NCI-H1092 treated with DMSO at 0.1 percent for 48 hours (cell line): ENCODE measurements at regions not wholly inside any gene's neighbourhood (a gene's known extent, or its start where the extent isn't known, plus 50 kb on each side); places are given as distances from the start of the nearest gene placed in this dataset.

Experiments
- DNase-seq: peaks from one replicate; lab custom pipeline; 2025; lab: John Stamatoyannopoulos, UW

DNA sequence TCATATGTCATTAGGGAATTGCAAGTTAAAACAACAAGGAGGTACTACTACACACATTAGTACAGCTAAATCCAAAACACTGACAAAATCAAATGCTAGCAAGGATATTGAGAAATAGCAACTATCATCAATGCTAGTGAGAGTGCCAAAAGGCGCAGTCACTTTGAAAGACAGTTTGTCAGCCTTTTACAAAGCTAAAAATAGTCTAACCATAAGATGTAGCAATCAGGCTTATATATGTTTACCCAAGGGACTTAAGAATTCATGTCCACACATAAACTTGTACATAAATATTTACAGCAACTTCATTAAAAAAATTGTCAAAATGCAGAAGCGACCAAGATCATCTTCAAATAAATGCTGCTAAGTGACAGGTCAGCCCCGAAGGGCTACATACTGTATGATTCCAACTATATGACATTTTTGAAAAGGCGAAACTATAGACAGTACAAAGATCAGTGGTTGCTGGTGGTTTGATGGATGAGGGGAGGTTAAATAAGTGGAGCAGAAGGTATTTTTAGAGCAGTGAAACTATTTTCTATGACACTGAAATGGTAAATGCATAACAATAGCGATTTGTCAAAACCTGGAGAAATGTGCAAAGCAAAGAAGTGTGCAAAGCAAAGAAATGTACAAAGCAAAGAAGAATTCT is 704.8 kb downstream of the ARAP2 start:
- no peak for DNase-seq

DNA sequence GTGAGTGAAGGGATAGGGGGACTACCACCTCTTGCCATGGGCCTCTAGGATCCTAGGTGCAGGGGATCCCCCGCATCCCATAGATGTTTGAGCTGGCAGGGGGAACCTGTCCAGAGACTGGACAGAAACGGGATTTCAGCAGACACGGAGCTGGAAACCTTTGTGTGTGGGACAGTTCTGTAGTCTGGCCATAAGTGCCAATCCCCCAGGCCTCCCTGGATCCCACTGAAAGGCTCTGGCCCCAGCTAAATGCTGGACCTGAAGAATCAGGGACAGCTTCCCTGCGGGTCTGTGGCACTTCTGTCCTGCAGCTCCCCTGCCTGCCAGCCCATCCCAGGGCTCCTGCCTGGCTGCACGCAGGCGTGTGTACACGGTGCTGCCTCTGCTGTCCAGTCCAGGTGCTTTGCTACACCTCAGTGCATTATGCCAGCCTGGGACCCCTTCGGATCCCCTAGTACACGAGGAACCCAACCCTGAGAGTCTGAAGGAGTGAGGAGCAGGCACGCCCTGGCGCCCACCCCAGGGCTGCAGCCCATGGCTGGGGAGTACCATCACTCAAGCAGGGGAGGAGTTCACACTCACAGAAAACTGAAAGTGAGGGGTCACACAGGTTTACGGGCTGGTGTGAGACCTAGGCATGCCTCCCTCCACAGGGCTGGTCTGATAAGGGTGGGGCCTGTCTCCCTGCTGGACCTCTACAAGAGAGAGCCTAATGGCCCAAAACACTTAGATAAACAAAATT is 703.0 kb downstream of the ARAP2 start:
- DNase-seq = no peak

DNA sequence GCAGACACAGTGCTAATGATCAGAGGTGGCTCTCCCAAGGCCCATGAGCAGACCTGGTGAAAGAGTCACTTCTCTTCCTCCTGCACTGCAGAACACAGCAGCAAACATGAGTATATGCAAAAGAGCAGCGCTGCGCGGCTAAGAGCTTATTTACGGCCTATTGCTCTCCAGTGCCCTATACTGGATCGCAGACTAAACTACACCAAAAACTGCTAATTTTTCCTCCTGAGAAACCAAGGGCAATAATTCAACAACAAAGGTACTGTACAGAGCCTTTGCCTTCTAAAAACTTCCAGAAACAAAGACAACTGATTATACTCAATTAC is 702.5 kb downstream of the ARAP2 start:
- DNase-seq = no peak

DNA sequence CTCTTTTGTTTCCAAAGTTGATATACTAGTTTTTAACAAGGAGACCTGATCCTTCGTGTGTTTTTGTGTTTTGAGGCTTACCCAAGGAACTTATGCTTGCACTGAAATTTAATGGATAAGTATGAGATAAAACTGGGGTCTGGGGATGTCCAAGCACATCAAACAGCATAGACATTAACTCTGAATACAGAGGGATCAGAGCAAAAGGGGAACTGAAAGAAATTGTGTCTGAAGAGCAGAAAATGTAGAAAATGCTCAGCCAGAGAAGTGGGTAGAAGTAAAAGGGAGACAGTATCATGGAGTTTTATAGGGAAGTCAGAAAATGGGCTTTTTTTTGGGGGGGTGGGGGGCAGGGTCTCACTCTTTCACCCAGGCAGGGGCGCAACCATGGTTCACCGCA is 695.4 kb downstream of the ARAP2 start:
- no peak for DNase-seq

DNA sequence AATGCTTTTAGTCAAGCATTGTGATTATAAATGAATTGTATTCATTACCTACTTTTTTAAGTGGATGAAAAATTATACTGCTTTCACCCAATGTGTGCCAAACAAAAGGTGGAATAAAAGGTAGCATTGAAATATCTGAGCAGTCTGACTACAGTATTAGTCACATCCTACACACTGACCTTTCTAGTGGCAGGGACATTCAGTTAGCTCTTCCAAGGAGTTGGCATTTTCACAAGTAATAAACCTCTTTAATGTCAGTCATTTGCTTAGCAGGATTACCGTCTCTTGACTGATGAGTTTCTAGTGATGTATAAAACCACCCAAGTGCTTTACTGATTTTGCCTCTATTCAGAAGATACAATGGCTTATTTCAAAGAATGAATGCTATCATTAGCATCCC is 687.9 kb downstream of the ARAP2 start:
- no peak for DNase-seq

DNA sequence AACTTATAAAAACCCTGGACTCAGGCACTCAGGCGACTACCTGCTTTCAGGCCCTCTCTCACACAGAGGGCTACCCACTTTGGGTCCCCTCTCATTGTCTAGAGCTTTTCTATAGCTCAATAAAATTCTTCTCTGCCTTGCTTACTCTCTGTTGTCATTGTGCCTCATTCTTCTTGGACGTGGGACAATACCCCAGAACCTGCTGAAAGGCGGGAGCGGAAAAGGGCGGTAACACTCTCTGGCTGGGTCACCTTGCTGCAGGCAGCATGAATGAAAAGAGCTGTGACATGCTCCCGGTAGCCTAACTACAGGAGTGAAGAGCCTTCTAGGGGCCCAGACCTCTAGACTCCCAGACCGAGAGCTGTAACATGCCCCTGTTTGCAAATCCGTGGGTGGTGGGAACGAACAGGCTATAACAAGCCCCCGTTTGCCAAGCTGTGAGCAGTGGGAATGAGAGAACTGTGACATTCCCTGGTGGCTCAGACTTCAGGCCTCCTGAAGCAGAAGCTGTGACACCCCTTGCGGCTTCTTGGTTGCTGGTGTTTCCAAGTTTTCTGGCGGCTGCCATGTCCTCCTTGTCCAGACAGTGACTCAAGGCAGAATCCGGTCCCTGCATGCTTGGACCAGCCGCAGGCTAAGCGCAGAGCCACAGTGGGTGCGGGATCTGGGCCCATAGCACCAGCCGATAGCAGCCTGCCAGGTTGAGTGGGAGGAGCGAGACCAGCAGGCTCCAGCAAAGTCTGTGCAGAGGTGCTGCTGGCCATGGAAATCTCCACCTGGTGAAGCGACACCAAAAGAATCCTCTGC is 684.6 kb downstream of the ARAP2 start:
- no peak for DNase-seq

DNA sequence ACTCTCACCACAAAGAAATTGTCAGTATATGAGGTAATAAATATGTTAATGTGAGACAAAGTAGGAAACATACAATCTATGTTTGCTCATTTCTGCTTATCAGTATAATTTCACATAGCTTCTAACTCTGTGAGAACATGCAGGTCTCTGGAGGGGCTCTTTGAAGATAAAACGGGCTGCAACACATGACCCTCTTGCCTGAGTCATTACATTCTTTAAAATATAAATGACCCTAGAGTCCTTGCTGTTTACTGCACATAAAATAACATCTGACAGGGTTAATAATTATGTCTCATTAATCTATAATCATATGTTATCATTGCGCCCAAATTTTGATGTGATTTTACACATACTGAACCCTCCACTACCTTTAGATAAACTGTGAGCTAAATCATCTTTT is 681.5 kb downstream of the ARAP2 start:
- DNase-seq = no peak

DNA sequence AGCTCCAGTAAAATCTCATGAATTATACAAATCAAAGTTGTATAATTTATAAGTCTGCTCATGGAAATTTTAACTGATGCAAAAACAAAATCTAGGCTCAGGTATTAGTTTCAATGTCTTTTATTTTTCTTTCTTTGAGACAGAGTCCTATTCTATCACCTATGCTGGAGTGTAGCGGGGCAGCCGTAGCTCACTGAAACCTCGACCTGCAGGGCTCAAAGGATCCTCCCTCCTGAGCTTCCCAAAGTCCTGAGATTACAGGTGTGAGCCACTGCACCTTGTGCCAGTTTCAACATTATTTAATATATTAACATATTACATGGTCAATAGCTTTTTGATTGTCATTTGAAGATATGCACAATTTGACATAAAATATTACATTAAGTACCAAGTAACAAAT is 678.7 kb downstream of the ARAP2 start:
- DNase-seq = no peak

DNA sequence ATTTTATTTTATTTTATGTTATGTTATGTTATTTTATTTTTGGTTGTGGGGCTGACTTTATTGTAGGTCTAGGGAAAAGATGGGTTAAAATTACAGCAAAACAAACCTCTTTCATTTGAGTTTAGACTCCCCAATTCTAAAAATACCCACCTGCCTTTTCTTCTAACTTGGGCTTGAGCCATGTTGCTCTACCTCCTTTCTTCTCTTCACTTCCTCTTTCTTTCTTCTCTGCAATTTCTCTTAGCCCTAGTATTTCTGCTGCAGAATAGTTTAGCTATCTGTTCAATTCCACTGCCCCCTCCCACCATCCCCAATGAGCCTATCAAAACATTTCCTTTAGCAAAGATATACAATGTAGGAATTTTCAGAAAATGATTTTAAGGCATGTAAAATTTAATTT is 653.3 kb downstream of the ARAP2 start:
- DNase-seq = no peak

DNA sequence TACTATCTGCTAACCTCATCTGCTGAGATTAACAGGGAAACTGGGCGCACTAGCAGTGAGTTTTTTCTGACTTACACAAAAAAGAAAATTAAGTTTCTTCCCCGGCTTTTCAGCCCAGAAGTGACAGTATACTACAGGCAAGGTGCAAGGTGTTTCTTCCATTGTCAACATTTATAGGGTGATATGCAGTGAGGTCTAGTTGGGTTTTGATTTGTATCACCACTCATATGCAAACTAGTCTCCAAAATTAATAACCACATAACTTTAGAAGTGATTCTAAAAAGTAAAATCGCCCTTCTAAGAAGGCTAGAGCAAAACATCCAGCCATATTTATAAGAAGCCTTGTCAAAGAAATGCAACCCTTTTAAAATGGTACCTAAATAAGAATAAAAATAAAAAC is 640.1 kb downstream of the ARAP2 start:
- no peak for DNase-seq

DNA sequence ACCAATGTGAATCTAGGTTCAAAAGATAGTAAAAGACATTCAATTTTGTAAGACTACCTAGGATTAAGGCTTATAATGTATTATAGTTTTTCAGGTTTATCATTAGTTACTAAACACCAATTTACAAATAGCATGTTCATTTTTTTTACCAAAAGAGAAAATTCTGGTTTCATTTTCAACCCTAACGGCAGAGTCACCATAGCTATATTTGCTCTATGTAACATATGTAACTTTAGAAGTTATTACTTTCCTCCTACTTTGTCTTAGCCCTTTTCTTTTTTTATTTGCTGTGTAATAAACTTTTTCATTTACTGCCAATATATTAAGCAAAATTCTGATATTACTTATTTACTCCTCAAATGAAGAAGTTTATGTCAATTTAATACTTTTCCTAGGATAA is 639.6 kb downstream of the ARAP2 start:
- no peak for DNase-seq

DNA sequence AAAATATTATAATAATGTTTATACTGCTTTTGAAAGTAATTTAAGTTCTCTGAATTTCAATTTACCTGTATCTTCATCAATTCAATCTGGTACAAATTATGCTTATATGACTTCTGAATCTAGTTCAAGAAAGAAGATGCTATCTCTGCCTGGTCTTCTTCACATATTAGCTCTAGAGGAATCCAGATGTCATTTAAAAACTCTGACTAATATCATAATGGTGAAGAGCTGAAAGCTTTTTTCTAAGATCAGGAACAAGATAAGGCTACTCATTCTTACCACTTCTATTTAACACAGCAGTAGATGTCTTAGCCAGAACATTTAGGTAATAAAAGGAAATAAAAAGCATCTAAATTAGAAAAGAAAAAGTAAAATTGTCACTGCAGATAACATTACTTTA is 636.1 kb downstream of the ARAP2 start:
- DNase-seq = no peak

DNA sequence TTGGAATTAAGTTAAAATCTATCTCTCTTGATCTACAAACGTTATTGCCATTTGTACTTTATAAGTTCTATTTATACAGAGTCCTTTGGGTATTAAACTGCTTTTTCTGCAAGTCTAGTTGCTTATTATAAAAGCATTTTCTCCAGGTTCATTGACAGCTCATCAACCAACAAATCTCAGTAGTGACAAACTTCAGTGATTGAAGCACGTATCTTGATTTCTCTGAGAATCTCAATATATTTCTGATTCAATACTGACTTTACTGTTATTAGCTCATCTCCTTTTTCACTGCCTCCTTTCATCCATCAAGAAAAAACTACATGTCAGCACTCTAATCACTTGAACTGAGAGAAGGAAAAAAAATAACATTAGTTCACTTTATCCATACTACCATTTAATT is 630.2 kb downstream of the ARAP2 start:
- no peak for DNase-seq

DNA sequence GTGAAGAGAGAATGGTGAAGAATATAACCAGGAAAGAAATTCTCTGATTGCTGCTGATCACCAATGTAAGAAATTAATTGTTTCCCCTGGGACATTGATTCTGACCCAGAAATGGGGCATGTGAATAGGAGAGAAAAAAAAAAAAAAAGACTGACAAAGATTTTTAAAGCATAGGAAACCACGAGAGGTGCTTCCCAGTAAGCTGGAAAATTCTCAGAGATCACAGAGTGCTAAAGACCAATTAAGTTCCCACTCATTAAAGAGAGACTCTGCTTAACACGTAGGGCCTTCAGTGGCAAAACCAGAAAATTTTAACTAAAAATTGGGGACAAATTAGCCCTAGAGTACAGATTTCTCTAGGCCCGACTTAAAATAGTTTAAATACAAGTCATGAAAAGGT is 604.4 kb downstream of the ARAP2 start:
- DNase-seq = no peak

DNA sequence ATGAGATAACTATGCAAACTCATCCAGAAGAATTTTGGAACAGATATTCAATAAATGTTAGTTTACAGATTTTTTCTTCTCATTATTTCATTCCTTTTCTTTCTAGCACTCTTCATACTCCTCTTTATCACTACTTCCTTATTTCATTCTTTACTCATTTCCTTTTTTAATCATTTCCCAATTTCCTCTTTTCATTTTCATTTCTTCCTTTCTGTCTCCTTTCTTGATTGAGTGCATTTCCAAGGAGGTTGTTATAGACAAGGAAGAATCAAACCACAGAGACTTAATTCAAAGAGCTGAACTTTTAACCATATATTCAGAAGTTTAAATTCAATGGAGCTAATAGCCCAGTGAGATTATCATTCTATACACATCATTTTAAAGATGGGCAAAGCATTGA is 600.7 kb downstream of the ARAP2 start:
- DNase-seq = no peak

DNA sequence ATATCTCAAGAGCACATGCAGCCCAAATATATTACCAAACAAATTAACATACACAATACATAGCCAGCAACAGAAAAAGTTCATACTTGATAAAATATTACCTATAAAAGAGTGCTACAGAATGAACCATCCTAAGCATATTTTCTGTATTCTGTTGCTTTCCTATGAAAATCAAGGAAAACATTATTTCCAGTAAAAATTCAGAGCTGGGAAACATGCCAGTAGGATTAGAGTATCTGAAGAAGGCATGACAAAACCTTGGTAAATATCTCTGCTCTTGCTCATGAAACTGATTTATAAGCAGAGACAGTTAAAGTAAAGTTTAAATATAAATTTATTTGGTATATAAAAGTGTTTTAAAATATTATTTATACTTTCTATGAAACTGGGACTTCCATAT is 599.7 kb downstream of the ARAP2 start:
- DNase-seq = no peak

DNA sequence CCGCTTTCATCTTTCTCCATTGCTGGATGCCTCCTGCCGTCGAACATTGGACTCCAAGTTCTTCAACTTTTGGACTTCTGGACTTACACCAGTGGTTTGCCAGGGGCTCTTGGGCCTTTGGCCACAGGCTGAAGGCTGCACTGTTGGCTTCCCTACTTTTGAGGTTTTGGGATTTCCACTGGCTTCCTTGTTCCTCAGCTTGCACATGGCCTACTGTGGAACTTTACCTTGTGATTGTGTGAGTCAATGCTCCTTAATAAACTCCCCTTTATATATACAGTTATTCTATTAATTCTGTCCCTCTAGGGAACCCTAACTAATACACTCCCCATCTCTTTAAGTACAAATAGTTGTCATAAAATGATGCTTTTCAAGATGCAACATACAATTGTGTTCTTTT is 595.3 kb downstream of the ARAP2 start:
- DNase-seq = no peak

DNA sequence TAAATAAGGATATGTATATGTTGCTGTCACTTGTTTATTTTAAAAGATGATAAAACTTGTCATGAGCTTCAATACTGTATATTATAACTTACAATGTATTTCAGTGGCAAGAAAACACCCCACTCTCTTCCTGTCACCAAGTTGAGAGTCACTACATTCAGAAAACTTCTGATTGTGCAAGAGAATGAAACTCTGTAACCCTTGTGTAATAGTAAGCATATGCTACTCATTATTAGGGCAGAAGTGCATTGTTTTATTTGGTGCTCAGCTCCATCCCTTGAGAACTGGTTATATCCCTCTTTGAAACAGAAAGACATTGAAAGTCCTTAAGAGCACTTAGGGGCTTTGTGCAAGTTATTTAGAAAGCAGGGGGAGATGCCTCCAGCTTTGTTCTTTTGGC is 594.5 kb downstream of the ARAP2 start:
- no peak for DNase-seq

DNA sequence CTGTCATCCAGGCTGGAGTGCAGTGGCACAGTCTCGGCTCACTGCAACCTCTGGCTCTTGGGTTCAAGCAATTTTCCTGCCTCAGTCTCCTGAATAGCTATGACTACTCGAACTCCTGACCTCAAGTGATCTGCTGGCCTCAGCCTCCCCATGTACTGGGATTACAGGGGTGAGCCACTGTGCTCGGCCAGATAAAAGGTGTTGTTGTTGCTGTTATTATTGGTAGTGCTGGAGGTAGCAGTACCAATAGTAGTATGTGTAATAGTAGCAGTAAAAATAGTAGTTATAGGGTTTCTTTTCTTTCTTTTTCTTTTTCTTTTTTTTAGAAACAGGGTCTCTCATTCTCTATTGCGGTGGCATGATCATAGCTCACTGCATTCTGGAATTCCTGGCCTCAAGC is 592.1 kb downstream of the ARAP2 start:
- no peak for DNase-seq

DNA sequence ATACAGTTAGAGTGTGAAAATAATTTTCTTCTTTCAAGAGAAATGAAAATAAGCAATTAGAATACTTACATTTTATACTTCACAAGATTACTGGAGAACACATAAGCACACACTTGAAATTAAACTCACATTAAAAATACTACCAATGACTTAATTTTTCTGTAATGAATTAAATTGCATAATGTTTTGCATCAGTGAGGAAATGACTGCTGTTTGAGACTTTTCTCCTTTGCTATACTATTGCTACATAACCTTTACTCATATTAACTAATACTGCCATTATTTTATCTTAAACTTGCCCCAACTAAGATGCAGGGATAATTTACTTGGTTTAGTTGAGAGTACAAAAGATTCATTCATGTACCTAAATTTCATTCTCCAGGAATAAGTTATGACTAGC is 590.9 kb downstream of the ARAP2 start:
- no peak for DNase-seq

DNA sequence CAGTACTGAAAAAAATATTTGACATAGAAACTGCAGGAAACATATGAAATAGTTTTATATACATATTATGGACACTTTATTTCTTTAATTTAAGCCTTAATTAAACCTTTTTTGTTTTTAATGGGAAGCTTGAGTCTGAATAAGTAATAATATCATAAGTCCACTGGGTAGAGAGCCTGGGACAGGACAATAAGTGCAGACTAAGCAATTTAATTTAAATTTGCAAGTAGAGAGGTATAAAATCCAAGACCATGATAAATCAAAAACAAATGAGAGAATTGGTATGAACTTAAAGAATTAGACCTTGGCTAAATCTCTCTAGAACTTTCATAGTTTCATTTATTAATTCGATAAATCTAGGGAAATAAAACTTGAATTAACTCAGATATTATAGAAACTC is 571.2 kb downstream of the ARAP2 start:
- no peak for DNase-seq

DNA sequence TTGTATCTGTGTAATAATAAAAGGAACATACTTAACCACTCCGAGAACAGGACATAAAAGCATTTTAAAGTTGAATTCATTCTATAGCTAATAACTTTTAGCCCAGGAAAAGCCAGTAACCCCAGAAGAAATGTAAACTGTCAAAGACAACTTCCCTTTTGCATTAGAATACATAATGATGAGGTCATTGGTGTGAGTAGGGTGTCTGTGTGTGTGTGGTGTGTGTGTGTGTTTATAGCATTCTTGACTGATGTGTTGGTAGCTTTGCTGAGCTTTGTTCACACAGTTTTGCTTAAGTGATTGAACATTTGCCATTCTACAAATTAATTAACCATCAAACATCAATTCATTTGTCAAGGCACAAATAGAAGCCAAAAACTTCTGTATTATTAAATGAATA is 559.6 kb downstream of the ARAP2 start:
- no peak for DNase-seq

DNA sequence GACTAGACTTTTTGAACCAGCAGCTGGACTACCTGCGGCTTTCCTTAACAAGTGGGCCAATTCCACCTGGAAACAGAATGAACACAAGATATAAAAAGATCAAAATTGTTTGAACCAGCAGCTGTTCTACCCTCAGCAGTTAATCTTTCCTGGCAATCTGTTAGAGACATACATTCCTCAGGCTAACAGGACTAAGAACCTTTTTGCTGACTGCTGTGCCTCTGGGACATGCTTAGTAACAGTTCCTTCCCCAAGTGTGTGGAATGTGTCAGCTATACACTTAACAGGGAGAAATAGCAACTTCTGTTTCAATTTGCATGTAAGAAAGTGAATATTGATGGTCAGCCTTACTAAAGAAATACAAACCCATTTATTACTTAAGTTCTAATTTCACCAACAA is 554.4 kb downstream of the ARAP2 start:
- no peak for DNase-seq

DNA sequence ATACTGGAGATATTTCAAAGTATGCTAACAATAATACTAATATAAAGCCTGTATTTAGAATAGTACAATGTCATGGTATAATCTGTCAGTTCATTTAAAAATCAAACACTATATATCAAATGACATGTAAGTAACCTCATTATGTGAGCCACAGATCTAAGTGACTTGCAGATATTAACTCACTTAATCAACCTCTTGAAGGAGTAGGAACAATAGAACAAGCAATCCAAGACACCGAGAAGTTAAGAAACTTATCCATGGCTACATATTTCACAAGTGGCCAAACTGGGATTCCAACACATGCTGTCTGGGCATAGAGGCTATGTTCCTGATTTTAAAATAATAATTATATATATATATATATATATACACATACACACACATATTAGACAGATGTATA is 554.0 kb downstream of the ARAP2 start:
- no peak for DNase-seq
